Pancreas (tissue), 10 donors: ENCODE measurements at regions not wholly inside any gene's neighbourhood (a gene's known extent, or its start where the extent isn't known, plus 50 kb on each side); places are given as distances from the start of the nearest gene placed in this dataset.

ENCODE experiments used
- ATAC-seq, 4 donors: fragments of 200-7000 bp; cut with Tn5 transposase; one replicate each; pipeline versions ENCODE4 v1.8.0 to v1.9.1; 2020; ENCODE audit warnings: mild to moderate bottlenecking in 4 of 4, moderate library complexity in 4 of 4
- DNase-seq, 6 donors: peaks; one replicate each; pipeline ENCODE4 v3.0.0-alpha.2; 2020
- FAIRE-seq: peaks from 2 replicates; lab custom pipeline; 2012; peaks lifted over from hg19 to GRCh38; lab: Jason Lieb, UNC
- H3K27ac ChIP-seq, 4 donors: fragments of 200-600 bp; sonication (generic); 1 replicate in 3 of 4; 2 replicates in 1 of 4; pipeline versions ENCODE4 v1.5.0 to v1.8.0; 2020
- H3K27me3 ChIP-seq, 4 donors: fragments of 200-600 bp; one replicate each; pipeline ENCODE4 v1.8.0; 2021
- H3K36me3 ChIP-seq, 3 donors: fragments of 200-600 bp; sonication (generic) in 1 of 3; one replicate each; pipeline versions ENCODE4 v1.5.0 to v1.8.0; 2020 to 2021
- H3K4me1 ChIP-seq, 3 donors: fragments of 200-600 bp; one replicate each; pipeline ENCODE4 v1.8.0; 2021
- H3K4me3 ChIP-seq, 4 donors: fragments of 200-600 bp; sonication (generic) in 2 of 4; one replicate each; pipeline versions ENCODE4 v1.5.0 to v1.8.0; 2020 to 2021
- H3K9me3 ChIP-seq, 4 donors: fragments of 200-600 bp; one replicate each; pipeline ENCODE4 v1.8.0; 2021
- CTCF ChIP-seq, 4 donors: fragments of 200-600 bp; sonication (generic) in 3 of 4; IDR thresholded peaks; one replicate each; pipeline versions ENCODE4 v1.5.0 to v1.8.0; 2021; ENCODE audit warnings: antibody characterized with exemption in 4 of 4
- WGBS, 2 donors: extraction: QIAGEN DNeasy Blood & Tissue Kit; methylation state at CpG; one replicate each; pipeline ENCODE4 v1.1.7; 2013; 5-methylcytosine and 5-hydroxymethylcytosine counted together
- intact Hi-C, 3 donors: fragments of 100-400 bp; cut with DNase I; formaldehyde crosslinking; loops; one replicate each; pipeline versions ENCODE4 v1.11.1 to v1.14.2; 2022
- donor health status: healthy with polysubstance abuse.
- donor health status: DM: no; HTN: no; CAD: no; lungs with moderate emphysema.
- donor health status: DM: no; HTN: no; CAD: no.
- donor health status: control.
- donor health status: control.
- donor health status: Bipolar disorder and iron deficiency.
- donor health status: DM: yes; HTN: yes; CAD: no.
- donor health status: DM: no; HTN: no; CAD: no.
- donor health status: DM: no; HTN: no; CAD: no.
- donor health status: DM: yes; HTN: yes; CAD: no.

GRCh38 chr20:52290569-52290968 lies 99.0 kb upstream of the ZFP64 start:
- no peak overlapping the region for H3K27ac ChIP-seq
- no peaks in the 10 kb centered on the region for H3K27me3 ChIP-seq
- H3K4me3 ChIP-seq: no peak overlapping the region
- 69 to 74% methylated on average over 4 of the region's 4 CpGs for WGBS, 2 donors
- no peak for TF ChIP-seq CTCF (IDR thresholded peaks at IDR 0.05)
- ATAC-seq (no peak), DNase-seq (no peak), FAIRE-seq (no peak)
- intact Hi-C loops: no loop called here
- no peaks in the 10 kb centered on the region for H3K9me3 ChIP-seq
- no peaks in the 10 kb centered on the region for H3K36me3 ChIP-seq
- H3K4me1 ChIP-seq: no peaks in the 10 kb centered on the region

- H3K9me3 ChIP-seq: no peaks in the 10 kb centered on the region
- 73 to 80% methylated on average over 3 of the region's 3 CpGs for WGBS, 2 donors
- ATAC-seq (no peak), DNase-seq (no peak), FAIRE-seq (no peak)
- no peaks in the 10 kb centered on the region for H3K27me3 ChIP-seq
- H3K4me1 ChIP-seq: no peaks in the 10 kb centered on the region
- intact Hi-C loops: no loop called here
- H3K4me3 ChIP-seq: no peak overlapping the region
- H3K27ac ChIP-seq: no peak overlapping the region
- TF ChIP-seq CTCF (IDR thresholded peaks at IDR 0.05): no peak
- no peaks in the 10 kb centered on the region for H3K36me3 ChIP-seq
Measured at GRCh38 chr20:52289956-52290565, 98.5 kb upstream of the ZFP64 start.

- FAIRE-seq: no peak
- intact Hi-C loops: no loop called here
- H3K36me3 ChIP-seq: no peaks in the 10 kb centered on the region
- no peak for ATAC-seq
- H3K27ac ChIP-seq: no peak overlapping the region
- no peaks in the 10 kb centered on the region for H3K9me3 ChIP-seq
- no peak overlapping the region for H3K4me3 ChIP-seq
- 36 to 41% methylated on average over 2 of the region's 2 CpGs for WGBS, 2 donors
- DNase-seq: no peak
- H3K27me3 ChIP-seq: peaks cover 0 to 6% (median 0%) of the 10 kb centered on the region in 4 donors
- no peak for TF ChIP-seq CTCF (IDR thresholded peaks at IDR 0.05)
- no peaks in the 10 kb centered on the region for H3K4me1 ChIP-seq
Measured at GRCh38 chr20:52280407-52280806, 88.8 kb upstream of the ZFP64 start.

- Histone ChIP-seq H3K27me3 (peaks cover 0 to 6% (median 0%) of the 10 kb centered on the region in 4 donors), H3K4me3 (no peak overlapping the region), H3K27ac (no peak overlapping the region), H3K4me1 (no peaks in the 10 kb centered on the region), H3K9me3 (no peaks in the 10 kb centered on the region), H3K36me3 (no peaks in the 10 kb centered on the region)
- TF ChIP-seq CTCF (IDR thresholded peaks at IDR 0.05): no peak
- FAIRE-seq: no peak
- no peak for DNase-seq
- ATAC-seq: no peak
- WGBS, 2 donors: 24 to 40% methylated on average over 2 of the region's 2 CpGs
- intact Hi-C loops: no loop called here
Measured at GRCh38 chr20:52279706-52280105, 88.1 kb upstream of the ZFP64 start.

GRCh38 chr20:52275181-52275691 lies 83.7 kb upstream of the ZFP64 start:
- H3K4me1 ChIP-seq: no peaks in the 10 kb centered on the region
- WGBS, 2 donors: 66 to 77% methylated on average over 3 of the region's 3 CpGs
- intact Hi-C loops: no loop called here
- no peaks in the 10 kb centered on the region for H3K27me3 ChIP-seq
- ATAC-seq (no peak), FAIRE-seq (no peak), DNase-seq (no peak)
- H3K4me3 ChIP-seq: no peak overlapping the region
- no peak for TF ChIP-seq CTCF (IDR thresholded peaks at IDR 0.05)
- H3K9me3 ChIP-seq: no peaks in the 10 kb centered on the region
- no peaks in the 10 kb centered on the region for H3K36me3 ChIP-seq
- H3K27ac ChIP-seq: no peak overlapping the region
